GM21717 (cell line): ENCODE measurements at regions not wholly inside any gene's neighbourhood (a gene's known extent, or its start where the extent isn't known, plus 50 kb on each side); places are given as distances from the start of the nearest gene placed in this dataset.

ENCODE experiments used
- ATAC-seq: cut with Tn5 transposase; IDR thresholded peaks from one replicate; pipeline ENCODE4 v1.9.1; 2021; ENCODE audit warnings: mild to moderate bottlenecking, moderate library complexity; ENCODE audit not compliant: unreplicated experiment

GRCh38 chr9:87816036-87816435 lies 66.6 kb upstream of the SPATA31E1 start:
- ATAC-seq: no peak

- ATAC-seq: no peak
These were observed 64.4 kb upstream of the SPATA31E1 start for GRCh38 chr9:87818308-87818707.

GRCh38 chr9:87824216-87824875 lies 58.3 kb upstream of the SPATA31E1 start:
- ATAC-seq: no peak

- no peak for ATAC-seq
These were observed 57.8 kb upstream of the SPATA31E1 start for GRCh38 chr9:87824886-87825285.

GRCh38 chr9:87826331-87826730 lies 56.3 kb upstream of the SPATA31E1 start:
- ATAC-seq: no peak

GRCh38 chr9:87827341-87827740 lies 55.3 kb upstream of the SPATA31E1 start:
- ATAC-seq: no peak

- ATAC-seq: no peak
These were observed 52.9 kb upstream of the SPATA31E1 start for GRCh38 chr9:87829756-87830155.

GRCh38 chr9:87830446-87830845 lies 52.2 kb upstream of the SPATA31E1 start:
- no peak for ATAC-seq

- no peak for ATAC-seq
These were observed 51.5 kb upstream of the SPATA31E1 start for GRCh38 chr9:87831159-87831558.
